Natural killer cell treated with Interleukin-12 subunit alpha and Interleukin-12 subunit beta and Interleukin-15 and Interleukin-18, amount 100 ng/mL, for 72 hours (primary cell): ENCODE measurements at regions not wholly inside any gene's neighbourhood (a gene's known extent, or its start where the extent isn't known, plus 50 kb on each side); places are given as distances from the start of the nearest gene placed in this dataset.

Experiments
- ATAC-seq, 2 donors: fragments of 150-1000 bp; cut with Tn5 transposase in 1 of 2; sonication (Bioruptor Pico), chemical (Tn5 transposase) in 1 of 2; 2 replicates each; pipeline ENCODE4 v1.10.0; 2021
- DNase-seq: peaks from one replicate; pipeline ENCODE4 v3.0.0; 2022; ENCODE audit warnings: low spot score
- H3K27ac Mint-ChIP-seq, 2 donors: 1 replicate in 1 of 2; 2 replicates in 1 of 2; pipeline ENCODE4 v1.8.0; 2022; ENCODE audit warnings: mixed read lengths in 2 of 2, mild to moderate bottlenecking in 1 of 2, moderate library complexity in 1 of 2
- H3K27me3 Mint-ChIP-seq, 2 donors: 1 replicate in 1 of 2; 2 replicates in 1 of 2; pipeline ENCODE4 v1.8.0; 2022; ENCODE audit warnings: mixed read lengths in 2 of 2
- H3K36me3 Mint-ChIP-seq: one replicate; pipeline ENCODE4 v1.8.0; 2022; ENCODE audit warnings: mixed read lengths
- H3K4me1 Mint-ChIP-seq, 2 donors: 1 replicate in 1 of 2; 2 replicates in 1 of 2; pipeline ENCODE4 v1.8.0; 2022; ENCODE audit warnings: low read depth in 2 of 2, mixed read lengths in 2 of 2, mild to moderate bottlenecking in 1 of 2
- H3K4me3 Mint-ChIP-seq: one replicate; pipeline ENCODE4 v1.8.0; 2022; ENCODE audit warnings: mixed read lengths
- H3K9me3 Mint-ChIP-seq: 2 replicates; pipeline ENCODE4 v1.8.0; 2022; ENCODE audit warnings: mixed read lengths

- Mint-ChIP-seq H3K27ac (no peak overlapping the region), H3K9me3 (peaks cover 4% of the 10 kb centered on the region), H3K27me3 (peaks cover 18 to 43% of the 10 kb centered on the region in 2 donors), H3K4me1 (no peaks in the 10 kb centered on the region), H3K4me3 (no peak overlapping the region), H3K36me3 (no peaks in the 10 kb centered on the region)
- no peak for DNase-seq
- ATAC-seq: no peak
Measured at GRCh38 chr9:117873664-117874063, 169.5 kb downstream of the TLR4 start.

GRCh38 chr9:117875886-117876285, 171.7 kb downstream of the TLR4 start:
- no peaks in the 10 kb centered on the region for H3K4me1 Mint-ChIP-seq
- peaks cover 18 to 55% of the 10 kb centered on the region in 2 donors for H3K27me3 Mint-ChIP-seq
- H3K27ac Mint-ChIP-seq: no peak overlapping the region
- no peaks in the 10 kb centered on the region for H3K36me3 Mint-ChIP-seq
- DNase-seq: no peak
- no peak overlapping the region for H3K4me3 Mint-ChIP-seq
- ATAC-seq: no peak
- peaks cover 4% of the 10 kb centered on the region for H3K9me3 Mint-ChIP-seq

- Mint-ChIP-seq H3K9me3 (peaks cover 4% of the 10 kb centered on the region), H3K4me3 (no peak overlapping the region), H3K27me3 (peaks cover 11 to 44% of the 10 kb centered on the region in 2 donors), H3K36me3 (no peaks in the 10 kb centered on the region), H3K27ac (no peak overlapping the region), H3K4me1 (no peaks in the 10 kb centered on the region)
- ATAC-seq: no peak
- no peak for DNase-seq
Measured at GRCh38 chr9:117882171-117882570, 178.0 kb downstream of the TLR4 start.

GRCh38 chr9:117886616-117887015, 182.4 kb downstream of the TLR4 start:
- Mint-ChIP-seq H3K4me3 (no peak overlapping the region), H3K4me1 (no peaks in the 10 kb centered on the region), H3K27me3 (peaks cover 6 to 21% of the 10 kb centered on the region in 2 donors), H3K9me3 (no peaks in the 10 kb centered on the region), H3K27ac (no peak overlapping the region), H3K36me3 (no peaks in the 10 kb centered on the region)
- no peak for DNase-seq
- no peak for ATAC-seq

- no peak overlapping the region for H3K4me3 Mint-ChIP-seq
- no peaks in the 10 kb centered on the region for H3K4me1 Mint-ChIP-seq
- no peaks in the 10 kb centered on the region for H3K36me3 Mint-ChIP-seq
- H3K9me3 Mint-ChIP-seq: no peaks in the 10 kb centered on the region
- peaks cover 4 to 15% of the 10 kb centered on the region in 2 donors for H3K27me3 Mint-ChIP-seq
- no peak overlapping the region for H3K27ac Mint-ChIP-seq
- ATAC-seq (no peak), DNase-seq (no peak)
Measured at GRCh38 chr9:117887383-117887782, 183.2 kb downstream of the TLR4 start.

- Mint-ChIP-seq H3K4me1 (no peaks in the 10 kb centered on the region), H3K27ac (no peak overlapping the region), H3K27me3 (peaks cover 4 to 13% of the 10 kb centered on the region in 2 donors), H3K4me3 (no peak overlapping the region), H3K36me3 (no peaks in the 10 kb centered on the region), H3K9me3 (no peaks in the 10 kb centered on the region)
- DNase-seq (no peak), ATAC-seq (no peak)
Measured at GRCh38 chr9:117887941-117888340, 183.7 kb downstream of the TLR4 start.

- Mint-ChIP-seq H3K36me3 (peaks cover 14% of the 10 kb centered on the region), H3K9me3 (peaks cover 3% of the 10 kb centered on the region), H3K4me3 (no peak overlapping the region), H3K4me1 (no peaks in the 10 kb centered on the region), H3K27ac (no peak overlapping the region), H3K27me3 (peaks cover 2 to 30% of the 10 kb centered on the region in 2 donors)
- DNase-seq (no peak), ATAC-seq (no peak)
Measured at GRCh38 chr9:117903453-117903852, 199.2 kb downstream of the TLR4 start.

- H3K27ac Mint-ChIP-seq: no peak overlapping the region
- DNase-seq: no peak
Measured at GRCh38 chr9:117906763-117907162, 202.6 kb downstream of the TLR4 start.

GRCh38 chr9:117907420-117907819, 203.2 kb downstream of the TLR4 start:
- DNase-seq (no peak), ATAC-seq (no peak)
- H3K27ac Mint-ChIP-seq: no peak overlapping the region
- peaks cover 36% of the 10 kb centered on the region for H3K36me3 Mint-ChIP-seq
- H3K27me3 Mint-ChIP-seq: peaks cover 2 to 52% of the 10 kb centered on the region in 2 donors
- H3K4me1 Mint-ChIP-seq: peaks cover 0 to 3% of the 10 kb centered on the region in 2 donors
- peaks cover 13% of the 10 kb centered on the region for H3K9me3 Mint-ChIP-seq
- H3K4me3 Mint-ChIP-seq: no peak overlapping the region

More at GRCh38 chr9:117906763-117907162, 202.6 kb downstream of the TLR4 start:
- Mint-ChIP-seq H3K9me3 (peaks cover 13% of the 10 kb centered on the region), H3K27me3 (peaks cover 2 to 52% of the 10 kb centered on the region in 2 donors), H3K4me1 (peaks cover 0 to 3% of the 10 kb centered on the region in 2 donors), H3K36me3 (peaks cover 36% of the 10 kb centered on the region), H3K4me3 (no peak overlapping the region)
- ATAC-seq: no peak

GRCh38 chr9:117916291-117916690, 212.1 kb downstream of the TLR4 start:
- no peak for ATAC-seq
- Mint-ChIP-seq H3K27ac (no peak overlapping the region), H3K4me3 (no peak overlapping the region)

GRCh38 chr9:117917873-117918272, 213.7 kb downstream of the TLR4 start:
- no peak overlapping the region for H3K27ac Mint-ChIP-seq
- H3K27me3 Mint-ChIP-seq: peaks cover 7 to 35% of the 10 kb centered on the region in 2 donors
- H3K4me1 Mint-ChIP-seq: peaks cover 0 to 7% of the 10 kb centered on the region in 2 donors
- H3K36me3 Mint-ChIP-seq: no peaks in the 10 kb centered on the region
- ATAC-seq (no peak), DNase-seq (no peak)
- no peak overlapping the region for H3K4me3 Mint-ChIP-seq
- H3K9me3 Mint-ChIP-seq: peaks cover 12% of the 10 kb centered on the region

More at GRCh38 chr9:117916291-117916690, 212.1 kb downstream of the TLR4 start:
- H3K4me1 Mint-ChIP-seq: peaks cover 0 to 7% of the 10 kb centered on the region in 2 donors
- DNase-seq: no peak
- peaks cover 4% of the 10 kb centered on the region for H3K36me3 Mint-ChIP-seq
- peaks cover 7 to 37% of the 10 kb centered on the region in 2 donors for H3K27me3 Mint-ChIP-seq
- H3K9me3 Mint-ChIP-seq: peaks cover 15% of the 10 kb centered on the region

- Mint-ChIP-seq H3K27me3 (peaks cover 5 to 26% of the 10 kb centered on the region in 2 donors), H3K4me1 (peaks cover 0 to 7% of the 10 kb centered on the region in 2 donors), H3K36me3 (no peaks in the 10 kb centered on the region), H3K4me3 (no peak overlapping the region), H3K27ac (no peak overlapping the region), H3K9me3 (peaks cover 12% of the 10 kb centered on the region)
- ATAC-seq: no peak
- no peak for DNase-seq
Measured at GRCh38 chr9:117919538-117919937, 215.3 kb downstream of the TLR4 start.

GRCh38 chr9:117926031-117926658, 221.9 kb downstream of the TLR4 start:
- Mint-ChIP-seq H3K27ac (no peak overlapping the region), H3K4me1 (no peaks in the 10 kb centered on the region), H3K36me3 (no peaks in the 10 kb centered on the region), H3K9me3 (peaks cover 5% of the 10 kb centered on the region), H3K27me3 (peaks cover 3 to 5% of the 10 kb centered on the region in 2 donors), H3K4me3 (no peak overlapping the region)
- no peak for ATAC-seq
- DNase-seq: no peak

GRCh38 chr9:117927354-117927753, 223.2 kb downstream of the TLR4 start:
- Mint-ChIP-seq H3K9me3 (peaks cover 5% of the 10 kb centered on the region), H3K4me3 (no peak overlapping the region), H3K36me3 (no peaks in the 10 kb centered on the region), H3K4me1 (no peaks in the 10 kb centered on the region), H3K27me3 (peaks cover 5% of the 10 kb centered on the region in 2 donors), H3K27ac (no peak overlapping the region)
- ATAC-seq: no peak
- no peak for DNase-seq

GRCh38 chr9:117929868-117930267, 225.7 kb downstream of the TLR4 start:
- Mint-ChIP-seq H3K9me3 (peaks cover 7% of the 10 kb centered on the region), H3K27me3 (peaks cover 7 to 10% of the 10 kb centered on the region in 2 donors), H3K36me3 (no peaks in the 10 kb centered on the region), H3K4me3 (no peak overlapping the region), H3K4me1 (no peaks in the 10 kb centered on the region), H3K27ac (no peak overlapping the region)
- no peak for DNase-seq
- ATAC-seq: no peak
